ENCODE measurements at regions not wholly inside any gene's neighbourhood (a gene's known extent, or its start where the extent isn't known, plus 50 kb on each side); places are given as distances from the start of the nearest gene placed in this dataset.

DNA sequence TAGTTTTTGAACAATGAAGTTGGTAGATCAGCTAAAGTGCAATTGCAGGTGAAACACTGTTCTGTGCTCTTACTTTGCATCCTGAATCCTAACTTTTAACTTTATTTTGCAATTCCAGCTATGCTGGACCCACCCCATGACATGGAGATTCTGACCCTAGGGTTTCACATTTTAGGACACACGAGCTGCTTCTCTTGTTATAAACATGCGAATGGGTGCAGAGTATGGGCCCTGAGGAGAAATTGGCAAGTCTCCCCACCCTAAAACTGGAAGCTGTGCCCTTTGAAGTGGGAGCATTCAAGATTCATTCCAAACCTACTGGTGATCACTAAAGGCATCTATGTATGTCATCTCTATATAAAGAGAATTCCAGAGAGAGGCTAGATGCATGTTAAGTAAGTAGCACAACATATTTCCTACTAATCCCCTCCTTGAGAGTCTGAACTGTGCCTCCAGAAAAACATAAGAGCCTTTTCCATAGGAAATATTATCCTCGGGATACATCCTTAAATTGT is 794.3 kb upstream of the ZEB2 start:
- H3K36me3 ChIP-seq (ENCODE audit: control insufficient read depth in 1 of 2, insufficient read depth in 2 of 2, low read length in 1 of 2): no peaks in the 10 kb centered on the region
- no peaks in the 10 kb centered on the region for H3K9me3 ChIP-seq (ENCODE audit: control insufficient read depth, low read length)
- intact Hi-C loops (cut with DNase I): no loop called here
- no peak overlapping the region for H3K4me3 ChIP-seq (ENCODE audit: low read length in 2 of 2)
- no peaks in the 10 kb centered on the region for H3K4me1 ChIP-seq (ENCODE audit: control insufficient read depth in 1 of 2, insufficient read depth in 2 of 2, low read length in 2 of 2)
- DNase-seq: no peak
- no peak overlapping the region for H3K27ac ChIP-seq (ENCODE audit: low read depth in 1 of 2, low read length in 2 of 2)
- whole genome bisulfite sequencing, 2 donors: 93 to 95% methylated on average over 3 of the region's 3 CpGs
- no peaks in the 10 kb centered on the region for H3K27me3 ChIP-seq (ENCODE audit: control insufficient read depth in 1 of 2, insufficient read depth in 2 of 2, low read length in 1 of 2)
- no peak for ATAC-seq (ENCODE audit: low FRiP score)

DNA sequence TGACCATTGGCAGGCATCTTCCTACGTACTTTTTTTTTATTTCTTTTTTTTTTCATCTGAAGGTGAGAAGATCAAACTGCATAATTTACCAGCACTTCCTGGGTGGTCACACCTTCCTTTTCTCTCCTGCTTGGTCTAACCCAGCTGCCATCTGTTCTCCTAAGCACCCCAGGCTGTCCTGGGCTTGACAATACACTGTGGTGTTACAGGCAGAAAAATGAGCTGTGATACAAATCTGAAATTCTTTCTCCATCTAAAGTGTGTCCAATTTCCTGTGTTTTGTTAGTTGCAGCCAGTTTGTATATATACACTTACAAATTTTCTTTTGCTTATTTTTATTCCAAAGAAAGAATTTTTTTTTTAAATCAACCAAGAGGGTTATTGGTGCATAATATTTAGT is 786.0 kb upstream of the ZEB2 start:
- Histone ChIP-seq H3K4me3 (ENCODE audit: low read length in 2 of 2) (no peak overlapping the region), H3K27ac (ENCODE audit: low read depth in 1 of 2, low read length in 2 of 2) (no peak overlapping the region), H3K4me1 (ENCODE audit: control insufficient read depth in 1 of 2, insufficient read depth in 2 of 2, low read length in 2 of 2) (no peaks in the 10 kb centered on the region), H3K9me3 (ENCODE audit: control insufficient read depth, low read length) (no peaks in the 10 kb centered on the region), H3K27me3 (ENCODE audit: control insufficient read depth in 1 of 2, insufficient read depth in 2 of 2, low read length in 1 of 2) (no peaks in the 10 kb centered on the region), H3K36me3 (ENCODE audit: control insufficient read depth in 1 of 2, insufficient read depth in 2 of 2, low read length in 1 of 2) (no peaks in the 10 kb centered on the region)
- ATAC-seq (ENCODE audit: low FRiP score) (no peak), DNase-seq (no peak)
- WGBS, 2 donors: 82 to 91% methylated on average over 1 of the region's 1 CpG
- intact Hi-C loops (cut with DNase I): no loop called here

DNA sequence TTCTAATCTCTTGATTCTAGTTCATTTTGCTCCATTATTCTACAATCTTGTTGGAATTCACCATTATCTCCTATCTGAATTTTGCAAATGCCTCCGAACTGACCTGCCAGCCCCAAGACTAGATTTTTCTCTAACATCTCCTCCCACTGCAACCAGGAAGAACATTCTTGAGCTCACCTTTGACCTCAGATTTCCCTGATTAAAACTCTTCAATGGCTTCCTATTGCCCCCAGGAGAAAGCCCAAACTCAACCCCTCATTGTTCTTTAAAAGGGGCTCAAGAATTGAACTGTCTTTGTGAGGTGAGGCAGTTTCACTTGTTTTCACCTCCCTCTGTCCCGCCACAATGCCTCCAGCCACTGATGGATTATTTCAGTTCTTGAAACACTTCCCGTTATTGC is 784.6 kb upstream of the ZEB2 start:
- WGBS, 2 donors: 88 to 93% methylated on average over 3 of the region's 3 CpGs
- Histone ChIP-seq H3K4me3 (ENCODE audit: low read length in 2 of 2) (no peak overlapping the region), H3K36me3 (ENCODE audit: control insufficient read depth in 1 of 2, insufficient read depth in 2 of 2, low read length in 1 of 2) (no peaks in the 10 kb centered on the region), H3K27me3 (ENCODE audit: control insufficient read depth in 1 of 2, insufficient read depth in 2 of 2, low read length in 1 of 2) (no peaks in the 10 kb centered on the region), H3K4me1 (ENCODE audit: control insufficient read depth in 1 of 2, insufficient read depth in 2 of 2, low read length in 2 of 2) (no peaks in the 10 kb centered on the region), H3K9me3 (ENCODE audit: control insufficient read depth, low read length) (no peaks in the 10 kb centered on the region), H3K27ac (ENCODE audit: low read depth in 1 of 2, low read length in 2 of 2) (no peak overlapping the region)
- no peak for ATAC-seq (ENCODE audit: low FRiP score)
- no peak for DNase-seq
- intact Hi-C loops (cut with DNase I): no loop called here

DNA sequence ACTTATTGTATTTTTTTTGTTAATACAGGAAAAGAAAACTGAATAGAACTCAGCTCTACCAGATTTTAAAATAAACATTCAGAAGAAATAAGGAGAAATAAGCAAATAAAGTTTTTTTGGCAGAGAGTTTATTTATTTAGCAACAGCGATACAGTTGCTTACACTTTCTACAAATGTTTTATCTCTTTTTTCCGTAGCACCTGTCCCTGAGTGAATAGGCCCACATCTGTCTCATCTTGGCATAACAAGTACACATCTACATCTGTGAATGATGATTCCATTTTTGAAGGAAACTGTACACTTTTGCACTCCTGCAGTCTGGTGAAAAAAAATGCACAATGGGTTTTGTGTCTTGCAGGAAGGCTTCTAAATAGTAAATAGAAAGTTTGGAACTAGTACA is 783.6 kb upstream of the ZEB2 start:
- Histone ChIP-seq H3K36me3 (ENCODE audit: control insufficient read depth in 1 of 2, insufficient read depth in 2 of 2, low read length in 1 of 2) (no peaks in the 10 kb centered on the region), H3K4me1 (ENCODE audit: control insufficient read depth in 1 of 2, insufficient read depth in 2 of 2, low read length in 2 of 2) (no peaks in the 10 kb centered on the region), H3K4me3 (ENCODE audit: low read length in 2 of 2) (no peak overlapping the region), H3K27ac (ENCODE audit: low read depth in 1 of 2, low read length in 2 of 2) (no peak overlapping the region), H3K9me3 (ENCODE audit: control insufficient read depth, low read length) (no peaks in the 10 kb centered on the region), H3K27me3 (ENCODE audit: control insufficient read depth in 1 of 2, insufficient read depth in 2 of 2, low read length in 1 of 2) (no peaks in the 10 kb centered on the region)
- DNase-seq: no peak
- intact Hi-C loops (cut with DNase I): no loop called here
- WGBS, 2 donors: 68 to 79% methylated on average over 2 of the region's 2 CpGs
- ATAC-seq (ENCODE audit: low FRiP score): no peak

DNA sequence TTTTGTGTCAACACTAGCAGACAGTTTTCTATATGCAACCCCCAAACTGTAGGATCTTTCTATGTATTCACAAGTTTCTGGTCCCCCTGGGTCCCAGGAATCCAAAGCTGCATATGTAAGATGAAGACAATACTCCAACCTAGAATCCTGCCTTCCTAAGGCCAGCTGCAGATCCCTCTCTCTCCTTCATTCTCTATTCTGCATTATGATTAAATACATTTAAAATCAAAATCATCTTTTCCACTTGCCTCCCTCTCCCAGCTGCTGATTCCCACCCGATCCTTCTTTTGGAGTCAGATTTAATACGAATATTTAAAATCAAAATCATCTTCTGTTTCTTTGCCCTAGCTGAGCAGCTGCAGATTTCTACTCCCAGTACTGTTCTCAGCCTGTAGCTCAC is 783.0 kb upstream of the ZEB2 start:
- DNase-seq (no peak), ATAC-seq (ENCODE audit: low FRiP score) (no peak)
- 83 to 84% methylated on average over 2 of the region's 2 CpGs for WGBS, 2 donors

DNA sequence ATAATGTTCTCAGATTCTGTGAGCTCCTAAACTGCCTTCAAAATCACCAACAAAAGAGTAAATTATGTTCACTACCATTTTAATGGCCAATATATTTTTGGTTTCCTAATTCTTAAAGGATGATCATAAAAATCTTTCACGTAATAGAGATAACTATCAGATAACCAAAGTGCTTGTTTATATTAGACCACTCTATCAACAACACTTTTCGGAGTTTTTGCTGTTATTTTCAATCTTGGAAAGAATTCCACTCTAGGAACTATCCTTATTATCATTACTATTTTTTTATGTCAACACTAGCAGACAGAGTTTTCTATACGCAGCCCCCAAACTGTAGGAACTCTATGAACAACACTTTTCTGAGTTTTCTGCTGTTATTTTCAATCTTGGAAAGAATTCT is 782.5 kb upstream of the ZEB2 start:
- no peak overlapping the region for H3K4me3 ChIP-seq (ENCODE audit: low read length in 2 of 2)
- DNase-seq (no peak), ATAC-seq (ENCODE audit: low FRiP score) (no peak)
- no peaks in the 10 kb centered on the region for H3K36me3 ChIP-seq (ENCODE audit: control insufficient read depth in 1 of 2, insufficient read depth in 2 of 2, low read length in 1 of 2)
- no peaks in the 10 kb centered on the region for H3K4me1 ChIP-seq (ENCODE audit: control insufficient read depth in 1 of 2, insufficient read depth in 2 of 2, low read length in 2 of 2)
- intact Hi-C loops (cut with DNase I): no loop called here
- no peaks in the 10 kb centered on the region for H3K27me3 ChIP-seq (ENCODE audit: control insufficient read depth in 1 of 2, insufficient read depth in 2 of 2, low read length in 1 of 2)
- WGBS, 2 donors: 85 to 90% methylated on average over 3 of the region's 3 CpGs
- H3K9me3 ChIP-seq (ENCODE audit: control insufficient read depth, low read length): no peaks in the 10 kb centered on the region
- H3K27ac ChIP-seq (ENCODE audit: low read depth in 1 of 2, low read length in 2 of 2): no peak overlapping the region

More for the DNA sequence above, 783.0 kb upstream of the ZEB2 start:
- H3K4me3 ChIP-seq (ENCODE audit: low read length in 2 of 2): no peak overlapping the region
- H3K4me1 ChIP-seq (ENCODE audit: control insufficient read depth in 1 of 2, insufficient read depth in 2 of 2, low read length in 2 of 2): no peaks in the 10 kb centered on the region
- H3K9me3 ChIP-seq (ENCODE audit: control insufficient read depth, low read length): no peaks in the 10 kb centered on the region
- no peaks in the 10 kb centered on the region for H3K27me3 ChIP-seq (ENCODE audit: control insufficient read depth in 1 of 2, insufficient read depth in 2 of 2, low read length in 1 of 2)
- no peak overlapping the region for H3K27ac ChIP-seq (ENCODE audit: low read depth in 1 of 2, low read length in 2 of 2)
- H3K36me3 ChIP-seq (ENCODE audit: control insufficient read depth in 1 of 2, insufficient read depth in 2 of 2, low read length in 1 of 2): no peaks in the 10 kb centered on the region
- intact Hi-C loops (cut with DNase I): no loop called here

DNA sequence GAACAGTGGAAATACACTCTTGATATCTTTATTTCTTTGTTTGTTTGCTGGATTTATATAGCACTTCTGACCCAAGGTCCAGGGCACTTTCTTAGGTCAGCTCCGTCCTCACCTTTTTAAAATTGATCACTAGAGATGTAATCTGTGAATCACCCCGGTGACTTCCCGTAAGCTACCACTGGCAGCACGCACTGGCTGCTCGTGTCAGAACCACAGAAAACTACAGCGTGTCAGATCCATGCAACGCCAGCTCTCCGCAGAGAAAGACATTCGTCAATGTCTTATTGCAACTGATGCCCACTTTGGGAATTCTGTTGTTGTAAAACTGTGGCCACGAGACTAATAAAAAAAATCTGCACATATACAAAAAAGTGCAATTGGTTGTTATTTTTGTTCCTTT is 779.4 kb upstream of the ZEB2 start:
- no peak for ATAC-seq (ENCODE audit: low FRiP score)
- intact Hi-C loops (cut with DNase I): no loop called here
- H3K27me3 ChIP-seq (ENCODE audit: control insufficient read depth in 1 of 2, insufficient read depth in 2 of 2, low read length in 1 of 2): no peaks in the 10 kb centered on the region
- H3K27ac ChIP-seq (ENCODE audit: low read depth in 1 of 2, low read length in 2 of 2): no peak overlapping the region
- no peaks in the 10 kb centered on the region for H3K36me3 ChIP-seq (ENCODE audit: control insufficient read depth in 1 of 2, insufficient read depth in 2 of 2, low read length in 1 of 2)
- H3K4me1 ChIP-seq (ENCODE audit: control insufficient read depth in 1 of 2, insufficient read depth in 2 of 2, low read length in 2 of 2): no peaks in the 10 kb centered on the region
- H3K4me3 ChIP-seq (ENCODE audit: low read length in 2 of 2): no peak overlapping the region
- H3K9me3 ChIP-seq (ENCODE audit: control insufficient read depth, low read length): no peaks in the 10 kb centered on the region
- 58 to 68% methylated on average over 10 of the region's 10 CpGs for WGBS, 2 donors
- DNase-seq: no peak

DNA sequence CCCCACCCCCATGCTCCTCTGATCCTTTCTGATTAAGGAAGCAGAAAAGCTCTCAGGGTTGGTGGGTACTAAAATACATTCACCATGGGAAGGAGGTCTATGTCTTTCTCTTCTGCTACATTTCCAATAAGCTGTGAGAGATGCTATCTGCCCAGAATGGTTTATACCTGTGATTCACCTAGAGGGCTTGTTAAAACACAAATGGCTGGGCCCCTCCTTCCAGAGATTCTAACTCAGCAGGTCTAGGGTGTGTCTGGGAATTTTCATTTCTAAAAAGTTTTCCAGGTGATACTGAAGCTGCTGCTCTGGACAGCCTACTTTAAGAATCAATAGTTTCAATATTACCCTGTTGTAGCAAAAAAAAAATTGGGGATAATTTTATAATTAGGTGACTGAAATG is 772.2 kb upstream of the ZEB2 start:
- ATAC-seq (ENCODE audit: low FRiP score) (no peak), DNase-seq (no peak)
- Histone ChIP-seq H3K36me3 (ENCODE audit: control insufficient read depth in 1 of 2, insufficient read depth in 2 of 2, low read length in 1 of 2) (no peaks in the 10 kb centered on the region), H3K9me3 (ENCODE audit: control insufficient read depth, low read length) (no peaks in the 10 kb centered on the region), H3K4me1 (ENCODE audit: control insufficient read depth in 1 of 2, insufficient read depth in 2 of 2, low read length in 2 of 2) (no peaks in the 10 kb centered on the region), H3K4me3 (ENCODE audit: low read length in 2 of 2) (no peak overlapping the region), H3K27me3 (ENCODE audit: control insufficient read depth in 1 of 2, insufficient read depth in 2 of 2, low read length in 1 of 2) (peaks cover 0 to 2% of the 10 kb centered on the region in 2 donors), H3K27ac (ENCODE audit: low read depth in 1 of 2, low read length in 2 of 2) (no peak overlapping the region)
- intact Hi-C loops (cut with DNase I): no loop called here

DNA sequence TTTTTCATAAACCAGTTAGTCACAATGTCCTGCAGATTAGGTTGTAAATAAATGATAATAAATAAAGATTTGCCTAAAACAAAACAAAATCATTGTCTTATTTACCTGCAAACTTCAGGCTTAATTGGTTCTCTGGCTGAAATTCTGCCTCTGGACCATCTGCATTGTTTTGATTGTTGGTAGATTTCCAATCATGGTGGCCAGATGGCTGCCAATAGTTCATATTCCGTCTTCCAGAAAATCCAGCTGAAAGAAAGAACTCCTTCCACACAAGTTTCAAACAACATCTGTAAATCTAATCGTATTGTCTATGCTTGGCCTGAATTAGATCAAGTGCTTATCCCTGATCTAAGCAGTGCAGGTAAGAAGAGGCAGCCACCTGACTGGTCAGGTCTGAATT is 771.1 kb upstream of the ZEB2 start:
- ATAC-seq (ENCODE audit: low FRiP score) (no peak), DNase-seq (no peak)
- Histone ChIP-seq H3K4me3 (ENCODE audit: low read length in 2 of 2) (no peak overlapping the region), H3K4me1 (ENCODE audit: control insufficient read depth in 1 of 2, insufficient read depth in 2 of 2, low read length in 2 of 2) (peaks cover 0 to 1% of the 10 kb centered on the region in 2 donors), H3K9me3 (ENCODE audit: control insufficient read depth, low read length) (no peaks in the 10 kb centered on the region), H3K27ac (ENCODE audit: low read depth in 1 of 2, low read length in 2 of 2) (no peak overlapping the region), H3K36me3 (ENCODE audit: control insufficient read depth in 1 of 2, insufficient read depth in 2 of 2, low read length in 1 of 2) (no peaks in the 10 kb centered on the region), H3K27me3 (ENCODE audit: control insufficient read depth in 1 of 2, insufficient read depth in 2 of 2, low read length in 1 of 2) (peaks cover 0 to 2% of the 10 kb centered on the region in 2 donors)
- intact Hi-C loops (cut with DNase I): no loop called here
- 28 to 46% methylated on average over 2 of the region's 2 CpGs for WGBS, 2 donors
